Tibial nerve (tissue), 4 donors: ENCODE measurements at regions not wholly inside any gene's neighbourhood (a gene's known extent, or its start where the extent isn't known, plus 50 kb on each side); places are given as distances from the start of the nearest gene placed in this dataset.

Source experiments
- CTCF ChIP-seq, 5 experiments: fragments of 200-600 bp in 3 of 5; fragments of 450-650 bp in 2 of 5; sonication (generic) in 3 of 5; IDR thresholded peaks; one replicate each; pipeline ENCODE4 v1.5.1; 2016 to 2019; ENCODE audit warnings: antibody characterized with exemption in 5 of 5, mild to moderate bottlenecking in 3 of 5, moderate library complexity in 2 of 5
- EP300 ChIP-seq, 2 donors: sonication (generic); formaldehyde crosslinking; IDR thresholded peaks; one replicate each; pipeline ENCODE4 v1.6.1; 2017; ENCODE audit warnings: antibody characterized with exemption in 2 of 2, mild to moderate bottlenecking in 1 of 2

DNA sequence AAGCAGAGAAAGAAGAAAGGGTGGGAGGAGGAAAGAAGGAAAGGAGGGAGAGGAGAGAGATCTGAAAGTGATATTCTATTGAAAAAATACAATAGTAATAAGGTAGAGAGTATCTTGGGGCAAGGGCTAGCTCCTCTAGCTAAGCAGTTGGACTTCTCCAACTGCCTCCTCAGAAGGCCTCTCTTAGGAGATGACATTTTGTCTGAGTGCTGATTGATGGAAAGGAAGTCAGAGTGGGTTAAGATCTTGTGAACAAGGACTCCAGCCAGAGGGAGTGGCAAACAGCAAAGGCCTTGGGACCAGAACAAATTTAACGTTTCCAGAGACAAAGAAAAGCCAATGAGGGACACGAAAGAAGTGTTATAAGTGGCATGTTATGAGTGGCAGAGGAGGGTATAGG, 111.8 kb upstream of the TNFAIP3 start:
- TF ChIP-seq EP300 (IDR thresholded peaks at IDR 0.05) (no peak), CTCF (IDR thresholded peaks at IDR 0.05) (no peak)
